ENCODE measurements at regions not wholly inside any gene's neighbourhood (a gene's known extent, or its start where the extent isn't known, plus 50 kb on each side); places are given as distances from the start of the nearest gene placed in this dataset.
A peak's percentile ranks its signal among the peaks of the same experiment; 100 is the strongest.
"Not testable (repeated sequence)": the region's sequence is repeated elsewhere in the genome, so short reads cannot be mapped to it uniquely, and the experiment has no call there.

DNA sequence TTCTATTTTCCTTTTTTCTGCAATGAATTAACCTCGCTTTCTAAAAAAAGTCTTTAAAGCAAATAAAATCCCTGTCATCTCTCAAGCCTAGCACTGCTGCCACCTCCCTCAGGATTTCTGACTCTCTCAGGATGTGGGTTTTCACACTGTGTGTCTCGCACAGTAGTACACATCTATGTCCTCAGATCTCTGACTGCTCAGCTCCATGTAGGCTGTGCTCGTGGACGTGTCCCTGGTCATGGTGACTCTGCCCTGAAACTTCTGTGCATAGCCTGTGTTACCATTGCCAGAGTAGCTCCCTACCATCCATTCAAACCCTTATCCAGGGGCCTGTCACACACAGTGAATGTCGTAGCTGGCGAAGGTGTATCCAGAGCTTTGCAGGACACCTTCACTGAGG is 619.3 kb downstream of the TMEM121 start:
- not testable (repeated sequence) for DNase-seq (ENCODE audit: low spot score)

- peak; percentile 55 for DNase-seq (ENCODE audit: low spot score)
These were observed 627.1 kb downstream of the TMEM121 start for GRCh38 chr14:106153362-106153955.

- DNase-seq (ENCODE audit: low spot score) = no peak
These were observed 636.9 kb downstream of the TMEM121 start for GRCh38 chr14:106163316-106163715.

DNA sequence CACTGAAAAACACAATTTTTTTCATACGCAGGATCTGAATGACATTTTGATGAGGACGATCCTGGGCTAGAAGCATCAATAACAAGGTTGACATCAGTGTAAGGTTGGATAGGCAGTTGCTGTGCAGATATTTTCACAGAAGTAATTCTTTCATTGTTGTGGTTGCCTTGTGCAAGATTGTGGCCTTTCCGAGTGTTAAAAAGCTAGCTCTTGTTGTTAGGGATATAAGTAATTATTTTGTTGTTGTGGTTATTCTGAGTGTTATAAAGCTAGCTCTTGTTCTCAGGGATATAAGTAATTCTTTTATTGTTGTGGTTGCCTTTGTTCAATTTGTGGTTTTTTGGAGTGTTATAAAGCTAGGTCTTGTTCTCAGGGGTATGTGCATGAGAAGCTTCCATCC is 637.4 kb downstream of the TMEM121 start:
- not testable (repeated sequence) for DNase-seq (ENCODE audit: low spot score)

DNA sequence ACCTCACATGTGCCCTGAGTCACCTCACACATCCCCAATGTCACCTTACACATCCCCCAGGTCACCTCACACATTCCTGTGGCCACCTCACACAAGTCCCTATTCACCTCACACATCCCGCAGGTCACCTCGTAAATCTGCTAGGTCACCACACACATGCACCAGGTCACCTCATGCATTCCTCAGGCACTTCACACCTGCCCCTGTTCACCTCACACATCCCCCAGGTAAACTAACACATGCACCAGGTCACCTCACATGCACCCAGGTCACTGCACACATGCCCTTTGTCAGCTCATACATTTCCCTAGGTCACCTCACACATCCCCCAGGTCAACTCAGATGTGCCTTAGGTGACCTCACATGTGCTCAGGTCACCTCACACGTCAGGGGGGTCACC is 639.8 kb downstream of the TMEM121 start:
- no peak for DNase-seq (ENCODE audit: low spot score)

- DNase-seq (ENCODE audit: low spot score) = no peak
These were observed 640.3 kb downstream of the TMEM121 start for GRCh38 chr14:106166650-106167204.

DNA sequence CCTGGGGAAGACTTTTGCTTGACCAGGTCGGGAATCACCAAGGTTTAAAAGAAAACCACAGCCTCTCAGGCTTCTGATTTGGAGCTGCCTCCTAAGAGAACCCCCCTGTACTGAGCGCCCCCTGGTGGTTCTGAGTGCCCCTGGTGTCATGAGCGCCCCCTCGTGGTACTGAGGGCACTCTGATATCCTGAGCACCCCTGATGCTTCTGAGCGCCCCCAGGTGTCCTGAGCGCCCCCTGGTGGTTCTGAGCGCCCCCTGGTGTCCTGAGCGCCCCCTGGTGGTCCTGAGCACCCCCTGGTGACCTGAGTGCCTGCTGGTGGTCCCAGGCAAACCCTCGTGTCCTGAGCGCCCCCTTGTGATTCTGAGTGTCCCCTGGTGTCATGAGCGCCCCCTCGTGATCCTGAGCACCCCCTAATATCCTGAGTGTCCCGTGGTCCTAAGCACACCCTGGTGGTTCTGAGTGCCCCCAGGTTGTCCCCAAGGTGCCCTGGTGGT is 643.8 kb downstream of the TMEM121 start:
- peak; percentile 78 for DNase-seq (ENCODE audit: low spot score)

DNA sequence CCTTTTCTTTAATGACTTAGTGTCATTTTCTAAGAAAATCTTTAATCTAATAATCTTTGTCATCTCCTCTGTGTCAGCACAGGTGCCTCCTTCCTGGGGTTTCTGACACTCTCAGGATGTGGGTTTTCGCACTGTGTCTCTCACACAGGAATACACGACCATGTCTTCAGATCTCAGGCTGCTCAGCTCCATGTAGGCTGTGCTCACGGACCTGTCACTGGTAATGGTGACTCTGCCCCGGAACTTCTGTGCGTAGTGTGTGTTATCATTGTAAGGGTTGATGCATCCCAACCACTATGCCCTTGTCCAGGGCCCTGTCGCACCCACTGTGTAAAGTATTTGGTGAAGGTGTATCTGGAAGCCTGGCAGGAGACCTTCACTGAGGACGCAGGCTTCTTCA is 647.8 kb downstream of the TMEM121 start:
- no peak for DNase-seq (ENCODE audit: low spot score)

DNA sequence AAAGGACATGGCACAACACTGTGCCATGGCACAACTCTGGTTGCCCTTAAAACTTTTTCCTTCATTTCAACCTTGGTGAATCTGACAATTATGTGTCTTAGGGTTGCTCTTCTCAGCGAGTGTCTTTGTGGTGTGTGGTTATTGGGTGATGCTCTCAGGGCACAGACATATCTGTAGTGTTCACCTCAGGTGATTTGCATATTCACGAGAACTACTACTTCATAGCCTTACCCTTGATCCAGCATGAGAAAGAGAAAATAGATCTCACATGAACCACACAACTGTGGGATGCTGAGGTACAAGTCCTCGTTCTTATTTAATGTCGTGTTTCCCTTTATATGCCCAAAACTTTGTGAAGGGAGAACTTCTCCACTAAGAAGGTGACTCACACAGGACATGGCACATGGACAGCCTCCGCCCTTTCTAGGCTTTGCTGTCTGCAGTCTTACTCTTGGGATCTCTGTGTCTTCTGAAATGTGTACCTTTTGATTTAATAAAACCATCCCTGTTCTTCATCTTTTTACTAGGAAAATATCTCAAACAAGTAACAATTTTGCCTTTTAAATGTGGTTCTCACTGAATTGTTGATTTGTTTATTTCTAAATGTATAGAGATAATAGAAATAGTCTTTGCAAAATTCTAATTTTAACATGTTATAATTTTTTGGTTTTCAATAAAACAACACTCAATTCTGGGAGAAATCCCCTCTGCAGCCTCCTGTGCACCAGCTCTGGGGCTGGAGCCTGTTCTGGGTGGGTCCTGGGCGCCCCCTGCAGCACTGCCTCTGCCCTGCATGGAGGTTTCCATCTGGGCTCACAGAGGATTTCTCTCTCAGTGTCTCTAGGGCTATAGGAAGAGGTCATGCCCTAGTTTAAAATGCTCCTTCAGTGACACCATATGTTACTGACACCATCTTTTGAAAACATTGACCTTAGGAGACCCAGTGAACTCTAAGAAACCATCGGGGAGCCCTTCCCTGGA is 651.2 kb downstream of the TMEM121 start:
- not testable (repeated sequence) for DNase-seq (ENCODE audit: low spot score)

GRCh38 chr14:106179761-106180160 is 653.4 kb downstream of the TMEM121 start:
- no peak for DNase-seq (ENCODE audit: low spot score)

- DNase-seq (ENCODE audit: low spot score) = not testable (repeated sequence)
These were observed 658.4 kb downstream of the TMEM121 start for GRCh38 chr14:106184771-106185170.

- DNase-seq (ENCODE audit: low spot score) = not testable (repeated sequence)
These were observed 658.9 kb downstream of the TMEM121 start for GRCh38 chr14:106185174-106185836.

GRCh38 chr14:106185837-106186233 is 659.5 kb downstream of the TMEM121 start:
- peak; percentile 37 for DNase-seq (ENCODE audit: low spot score)

DNA sequence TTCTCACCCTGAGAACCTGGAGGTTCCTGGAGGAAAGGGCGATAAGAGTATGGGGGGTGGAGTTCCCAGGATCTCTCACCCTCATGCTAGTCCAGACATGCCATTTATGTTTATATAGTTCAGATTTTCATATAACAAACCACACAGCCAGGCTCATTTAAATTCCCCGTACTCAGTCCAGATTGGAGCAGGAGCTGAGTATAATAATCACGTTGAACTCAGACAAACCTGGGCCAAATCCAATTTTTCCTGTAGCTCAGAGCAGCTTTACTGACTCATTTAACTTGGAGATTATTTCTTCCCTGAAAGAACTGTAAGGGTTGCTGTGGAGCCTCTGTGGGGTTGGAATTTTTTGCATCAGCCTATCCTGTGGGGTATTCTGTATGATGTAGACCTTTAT is 660.8 kb downstream of the TMEM121 start:
- no peak for DNase-seq (ENCODE audit: low spot score)

DNA sequence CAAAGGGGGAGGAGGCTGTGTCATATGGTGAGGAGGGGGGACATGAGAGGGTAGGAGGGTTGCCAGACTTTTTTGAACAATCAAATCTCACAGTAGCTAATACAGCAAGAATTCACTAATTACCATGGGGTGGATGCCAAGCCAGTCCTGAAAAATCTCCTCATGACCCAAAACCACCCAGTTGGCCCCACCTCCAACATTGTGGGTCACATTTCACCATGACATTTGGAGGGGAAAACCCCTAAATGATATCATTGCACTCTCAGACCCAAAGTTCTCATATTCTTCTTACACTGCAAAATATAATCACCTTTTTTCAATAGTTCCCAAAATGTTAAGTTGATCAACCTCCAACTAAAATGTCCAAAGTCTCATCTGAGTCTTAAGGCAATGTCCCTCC is 666.3 kb downstream of the TMEM121 start:
- not testable (repeated sequence) for DNase-seq (ENCODE audit: low spot score)

DNA sequence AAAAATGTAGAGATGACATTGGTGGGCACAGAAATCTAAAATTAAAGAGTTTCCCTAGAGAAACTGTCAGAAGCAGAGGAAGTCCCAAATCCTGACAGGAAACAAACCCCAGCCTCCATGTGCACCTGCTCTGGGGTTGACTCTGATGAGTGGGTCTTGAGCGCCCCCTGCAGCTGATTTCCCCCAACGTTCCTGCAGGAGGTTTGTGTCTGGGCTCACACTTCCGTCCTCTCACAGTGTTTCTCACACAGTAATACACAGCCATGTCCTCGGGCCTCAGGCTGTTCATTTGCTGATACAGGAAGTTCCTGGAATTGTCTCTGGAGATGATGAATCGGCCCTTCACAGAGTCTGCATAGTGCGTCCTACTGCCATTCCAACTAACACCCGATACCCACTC is 670.1 kb downstream of the TMEM121 start:
- peak; percentile 23 for DNase-seq (ENCODE audit: low spot score)

GRCh38 chr14:106197264-106197663 is 670.9 kb downstream of the TMEM121 start:
- DNase-seq (ENCODE audit: low spot score) = not testable (repeated sequence)

- no peak for DNase-seq (ENCODE audit: low spot score)
These were observed 672.7 kb downstream of the TMEM121 start for GRCh38 chr14:106199097-106199496.

- DNase-seq (ENCODE audit: low spot score) = no peak
These were observed 674.3 kb downstream of the TMEM121 start for GRCh38 chr14:106200541-106201315.

DNA sequence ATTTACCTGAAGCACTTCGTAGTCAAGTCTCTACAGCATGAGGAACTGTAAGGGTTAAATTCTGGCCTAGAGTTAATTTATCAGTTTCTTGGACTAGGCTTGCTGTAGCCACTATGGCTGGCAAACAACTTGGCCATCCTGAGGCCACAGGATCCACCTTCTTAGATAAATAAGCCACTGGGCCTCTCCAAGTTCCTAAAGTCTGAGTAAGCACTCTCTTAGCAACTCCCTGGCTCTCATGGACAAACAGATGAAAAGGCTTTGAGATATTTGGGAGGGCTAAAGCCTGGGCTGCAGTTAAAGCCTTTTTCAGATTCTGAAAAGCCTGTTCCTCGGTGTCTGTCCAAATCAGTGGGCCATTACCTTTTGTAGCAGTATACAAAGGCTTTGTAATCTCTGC is 675.0 kb downstream of the TMEM121 start:
- no peak for DNase-seq (ENCODE audit: low spot score)

DNA sequence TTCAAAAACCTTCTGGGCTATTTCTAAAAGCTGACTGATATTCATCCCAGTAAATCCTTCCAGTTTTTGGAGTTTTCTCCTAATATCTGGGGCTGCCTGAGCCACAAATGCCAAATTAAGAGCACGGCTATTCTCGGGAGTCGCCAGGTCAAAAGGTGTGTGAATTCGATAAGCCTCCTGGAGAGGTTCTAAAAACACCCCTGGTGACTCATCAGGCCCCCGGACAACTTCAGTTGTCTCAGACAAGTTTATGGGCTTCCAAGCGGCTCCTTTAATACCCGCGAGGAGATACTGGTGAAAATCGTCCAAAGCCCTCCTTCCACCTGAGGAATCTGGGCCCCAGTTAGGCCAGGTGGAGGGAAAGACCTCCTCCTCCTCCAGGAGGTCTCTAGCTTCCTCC is 677.1 kb downstream of the TMEM121 start:
- DNase-seq (ENCODE audit: low spot score) = no peak
